Endothelial cell of umbilical vein (primary cell): ENCODE measurements at regions not wholly inside any gene's neighbourhood (a gene's known extent, or its start where the extent isn't known, plus 50 kb on each side); places are given as distances from the start of the nearest gene placed in this dataset.

Source experiments
- CTCF ChIP-seq, 2 donors: IDR thresholded peaks; 1 replicate in 1 of 2; 2 replicates in 1 of 2; pipeline ENCODE4 v1.5.1; 2011; ENCODE audit warnings: low read length in 2 of 2, mild to moderate bottlenecking in 2 of 2, moderate library complexity in 2 of 2, control low read depth in 1 of 2, inconsistent platforms in 1 of 2, low read depth in 1 of 2; ENCODE audit not compliant: insufficient read depth in 1 of 2; ENCODE audit errors: extremely low read depth in 1 of 2
- EZH2 ChIP-seq: IDR thresholded peaks from 2 replicates; pipeline ENCODE4 v1.6.1; 2012; ENCODE audit warnings: borderline replicate concordance, low read depth, mild to moderate bottlenecking, moderate library complexity, low read length, inconsistent platforms; ENCODE audit not compliant: severe bottlenecking
- FOS ChIP-seq: IDR thresholded peaks from 2 replicates; pipeline ENCODE4 v1.6.1; 2011; ENCODE audit warnings: mild to moderate bottlenecking, low read length, moderate library complexity, borderline replicate concordance; ENCODE audit not compliant: insufficient read depth
- GATA2 ChIP-seq: IDR thresholded peaks from 2 replicates; pipeline ENCODE4 v1.7.0; 2011; ENCODE audit warnings: low read depth, mild to moderate bottlenecking, moderate library complexity, mixed read lengths, low read length; ENCODE audit not compliant: insufficient read length, insufficient read depth
- JUN ChIP-seq: IDR thresholded peaks from 2 replicates; pipeline ENCODE4 v1.6.1; 2011; ENCODE audit warnings: borderline replicate concordance, low read depth; ENCODE audit not compliant: insufficient read length, insufficient read depth
- POLR2A ChIP-seq: IDR thresholded peaks from 2 replicates; pipeline ENCODE4 v1.6.1; 2012; ENCODE audit warnings: low read depth, mild to moderate bottlenecking, control low read depth, low read length
- POLR2AphosphoS5 ChIP-seq: IDR thresholded peaks from 2 replicates; pipeline ENCODE4 v1.6.1; 2012; ENCODE audit warnings: low read depth, mild to moderate bottlenecking, control low read depth, low read length, moderate library complexity; ENCODE audit not compliant: insufficient read depth

GRCh38 chr5:7207979-7208378 is 188.0 kb upstream of the ADCY2 start:
- no peak for TF ChIP-seq CTCF (IDR thresholded peaks at IDR 0.05; ENCODE audit: extremely low read depth in 1 of 2, insufficient read depth in 1 of 2, low read depth in 1 of 2, low read length in 2 of 2)
- no peak for TF ChIP-seq POLR2A
- no peak for TF ChIP-seq FOS
- no peak for TF ChIP-seq POLR2AphosphoS5
- TF ChIP-seq EZH2: no peak
- TF ChIP-seq JUN: no peak
- no peak for TF ChIP-seq GATA2
